ENCODE measurements at regions not wholly inside any gene's neighbourhood (a gene's known extent, or its start where the extent isn't known, plus 50 kb on each side); places are given as distances from the start of the nearest gene placed in this dataset.

DNA sequence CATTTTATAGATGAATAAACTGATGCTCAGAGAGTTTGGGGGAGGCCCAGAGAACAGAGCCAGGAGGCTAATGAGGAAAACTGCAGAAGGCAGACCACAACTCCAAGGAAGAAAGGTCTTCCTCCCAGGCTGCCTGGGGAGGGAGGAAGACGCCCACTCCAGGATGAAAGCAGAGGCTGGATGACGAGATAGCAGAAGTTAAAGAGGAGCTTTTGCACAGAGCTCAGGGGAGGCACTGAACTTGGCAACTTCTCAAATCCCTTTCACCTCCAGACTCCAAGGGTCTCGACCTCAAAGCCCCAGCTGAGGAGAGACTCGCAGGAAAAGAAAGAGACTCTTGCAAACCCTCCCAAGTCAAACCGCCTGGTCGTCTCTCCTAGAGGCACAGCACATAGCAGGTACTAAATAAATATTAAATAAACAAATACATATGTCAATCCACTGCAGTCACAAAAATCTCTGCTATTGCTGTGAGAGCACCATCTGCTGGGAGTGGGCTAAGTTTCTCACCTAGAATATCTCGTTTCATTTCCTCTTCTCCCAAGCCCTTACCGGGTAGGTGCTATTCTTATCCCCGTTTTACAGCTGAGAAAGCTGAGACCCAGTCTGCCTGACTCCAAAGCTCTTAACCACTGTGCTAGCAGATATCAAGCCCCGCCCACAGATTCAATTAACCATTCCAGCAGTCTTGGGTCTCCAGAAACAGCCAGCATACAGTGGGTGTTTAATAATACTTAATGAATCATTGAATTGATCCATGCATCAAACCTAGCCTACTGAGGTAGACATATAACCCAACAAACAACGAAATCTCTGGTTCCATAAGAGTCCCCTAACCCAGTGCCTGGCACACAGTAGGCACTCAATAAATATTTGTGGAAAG, 97.8 kb upstream of the HAND1 start:
- TF ChIP-seq, protein P1, sequence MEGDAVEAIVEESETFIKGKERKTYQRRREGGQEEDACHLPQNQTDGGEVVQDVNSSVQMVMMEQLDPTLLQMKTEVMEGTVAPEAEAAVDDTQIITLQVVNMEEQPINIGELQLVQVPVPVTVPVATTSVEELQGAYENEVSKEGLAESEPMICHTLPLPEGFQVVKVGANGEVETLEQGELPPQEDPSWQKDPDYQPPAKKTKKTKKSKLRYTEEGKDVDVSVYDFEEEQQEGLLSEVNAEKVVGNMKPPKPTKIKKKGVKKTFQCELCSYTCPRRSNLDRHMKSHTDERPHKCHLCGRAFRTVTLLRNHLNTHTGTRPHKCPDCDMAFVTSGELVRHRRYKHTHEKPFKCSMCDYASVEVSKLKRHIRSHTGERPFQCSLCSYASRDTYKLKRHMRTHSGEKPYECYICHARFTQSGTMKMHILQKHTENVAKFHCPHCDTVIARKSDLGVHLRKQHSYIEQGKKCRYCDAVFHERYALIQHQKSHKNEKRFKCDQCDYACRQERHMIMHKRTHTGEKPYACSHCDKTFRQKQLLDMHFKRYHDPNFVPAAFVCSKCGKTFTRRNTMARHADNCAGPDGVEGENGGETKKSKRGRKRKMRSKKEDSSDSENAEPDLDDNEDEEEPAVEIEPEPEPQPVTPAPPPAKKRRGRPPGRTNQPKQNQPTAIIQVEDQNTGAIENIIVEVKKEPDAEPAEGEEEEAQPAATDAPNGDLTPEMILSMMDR (conservative IDR thresholded peaks at IDR 0.05; ENCODE audit: low read length) = peak; percentile 79
- TF ChIP-seq EZH2phosphoT487 (IDR thresholded peaks at IDR 0.05; ENCODE audit: borderline replicate concordance, low read depth, low read length) = no peak

Measured in OCI-LY7 (cell line).